Ovary (tissue), 3 donors: ENCODE measurements at regions not wholly inside any gene's neighbourhood (a gene's known extent, or its start where the extent isn't known, plus 50 kb on each side); places are given as distances from the start of the nearest gene placed in this dataset.

Source experiments
- POLR2A ChIP-seq: fragments of 450-650 bp; IDR thresholded peaks from one replicate; pipeline ENCODE4 v1.6.1; 2017; ENCODE audit warnings: antibody characterized with exemption, mild to moderate bottlenecking, moderate library complexity
- TF ChIP-seq, protein P1 (sequence below), 3 donors: fragments of 450-650 bp in 2 of 3; fragments of 200-600 bp in 1 of 3; IDR thresholded peaks; one replicate each; pipeline versions ENCODE4 v1.5.1 to v1.8.0; 2016 to 2022; ENCODE audit warnings: antibody characterized with exemption in 3 of 3, mild to moderate bottlenecking in 1 of 3
- donor health status: DM: no; HTN: no; CAD: no.

DNA sequence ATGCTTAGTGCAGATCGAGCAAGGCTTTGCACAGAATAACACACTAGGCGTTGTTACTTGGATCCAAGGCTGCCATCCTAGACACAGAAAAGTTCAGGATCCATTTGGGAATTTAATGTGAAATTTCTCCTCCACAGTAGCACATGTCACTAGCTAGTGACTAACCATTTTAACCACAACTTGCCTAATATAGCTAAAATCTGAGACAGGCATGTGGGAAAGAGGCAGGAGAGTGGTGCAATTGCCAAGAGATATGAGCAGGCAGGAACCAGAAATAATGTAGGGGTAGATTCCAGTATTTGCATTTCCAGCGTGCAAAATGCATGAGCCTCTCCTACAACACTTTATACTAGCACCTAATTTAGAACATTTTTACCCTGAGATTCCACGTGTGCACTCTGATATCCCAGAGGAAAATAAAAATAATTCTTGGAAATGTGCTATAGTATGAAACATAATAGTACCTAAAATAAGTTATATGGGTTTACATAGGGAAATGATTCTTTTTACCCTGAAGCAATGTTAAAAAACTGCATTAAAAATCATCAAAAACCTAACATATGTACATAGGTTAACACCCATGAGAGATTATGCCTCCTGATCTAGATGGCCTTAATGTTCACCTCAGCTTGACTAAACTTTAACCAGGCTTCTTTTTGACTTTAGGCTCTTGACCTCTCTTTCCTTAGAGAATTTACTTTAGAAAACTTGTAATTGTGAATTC, 1230.6 kb upstream of the NUDT12 start:
- TF ChIP-seq, protein P1, sequence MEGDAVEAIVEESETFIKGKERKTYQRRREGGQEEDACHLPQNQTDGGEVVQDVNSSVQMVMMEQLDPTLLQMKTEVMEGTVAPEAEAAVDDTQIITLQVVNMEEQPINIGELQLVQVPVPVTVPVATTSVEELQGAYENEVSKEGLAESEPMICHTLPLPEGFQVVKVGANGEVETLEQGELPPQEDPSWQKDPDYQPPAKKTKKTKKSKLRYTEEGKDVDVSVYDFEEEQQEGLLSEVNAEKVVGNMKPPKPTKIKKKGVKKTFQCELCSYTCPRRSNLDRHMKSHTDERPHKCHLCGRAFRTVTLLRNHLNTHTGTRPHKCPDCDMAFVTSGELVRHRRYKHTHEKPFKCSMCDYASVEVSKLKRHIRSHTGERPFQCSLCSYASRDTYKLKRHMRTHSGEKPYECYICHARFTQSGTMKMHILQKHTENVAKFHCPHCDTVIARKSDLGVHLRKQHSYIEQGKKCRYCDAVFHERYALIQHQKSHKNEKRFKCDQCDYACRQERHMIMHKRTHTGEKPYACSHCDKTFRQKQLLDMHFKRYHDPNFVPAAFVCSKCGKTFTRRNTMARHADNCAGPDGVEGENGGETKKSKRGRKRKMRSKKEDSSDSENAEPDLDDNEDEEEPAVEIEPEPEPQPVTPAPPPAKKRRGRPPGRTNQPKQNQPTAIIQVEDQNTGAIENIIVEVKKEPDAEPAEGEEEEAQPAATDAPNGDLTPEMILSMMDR (IDR thresholded peaks at IDR 0.05), result no peak
- no peak for TF ChIP-seq POLR2A
